Activated naive CD8-positive, alpha-beta T cell treated with anti-CD3 and anti-CD28 coated beads for 36 hours (primary cell): ENCODE measurements at regions not wholly inside any gene's neighbourhood (a gene's known extent, or its start where the extent isn't known, plus 50 kb on each side); places are given as distances from the start of the nearest gene placed in this dataset.

Experiments used
- DNase-seq: peaks from one replicate; pipeline ENCODE4 v3.0.0; 2021
- H3K27ac Mint-ChIP-seq: one replicate; pipeline ENCODE4 v1.8.0; 2022; ENCODE audit warnings: mild to moderate bottlenecking, moderate library complexity, mixed read lengths
- H3K27me3 Mint-ChIP-seq: one replicate; pipeline ENCODE4 v1.8.0; 2022; ENCODE audit warnings: mild to moderate bottlenecking, mixed read lengths
- H3K36me3 Mint-ChIP-seq: one replicate; pipeline ENCODE4 v1.8.0; 2021; ENCODE audit warnings: mild to moderate bottlenecking, mixed read lengths
- H3K4me1 Mint-ChIP-seq: one replicate; pipeline ENCODE4 v1.8.0; 2021; ENCODE audit warnings: mixed read lengths
- H3K4me3 Mint-ChIP-seq: one replicate; pipeline ENCODE4 v1.8.0; 2022; ENCODE audit warnings: mild to moderate bottlenecking, moderate library complexity, mixed read lengths
- H3K9me3 Mint-ChIP-seq: one replicate; pipeline ENCODE4 v1.8.0; 2022; ENCODE audit warnings: mixed read lengths

DNA sequence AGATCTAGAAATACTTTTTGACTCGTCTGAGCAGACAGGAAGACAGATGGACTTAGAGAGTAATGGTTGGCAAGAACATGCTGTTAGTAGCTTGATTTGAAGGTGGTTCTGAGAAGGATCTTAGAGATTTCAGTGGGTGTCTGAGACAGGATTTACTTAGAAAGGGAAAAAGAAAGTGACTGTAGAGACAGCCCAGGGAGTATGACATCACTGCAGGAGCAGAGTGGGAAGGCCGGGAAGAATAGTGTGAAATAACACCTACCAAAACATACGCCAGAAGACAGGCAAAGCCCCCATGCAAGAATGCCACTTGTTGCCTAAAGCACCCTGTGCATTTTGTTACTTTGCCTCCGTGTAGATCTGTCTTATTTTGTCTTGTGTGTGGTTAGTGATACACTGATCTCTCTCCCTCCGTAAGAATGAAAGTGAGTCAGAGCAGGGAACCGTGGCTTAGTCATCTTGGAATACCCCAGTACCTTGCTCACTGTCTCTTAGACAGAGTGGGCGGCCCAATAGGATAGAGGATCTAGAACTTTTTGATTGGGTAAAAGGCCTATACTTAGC is 161.3 kb upstream of the IFNG-AS1 start:
- Mint-ChIP-seq H3K9me3 (peaks cover 4% of the 10 kb centered on the region), H3K27ac (peak overlapping the region; percentile 39), H3K4me1 (peaks cover 8% of the 10 kb centered on the region), H3K4me3 (no peak overlapping the region), H3K36me3 (no peaks in the 10 kb centered on the region), H3K27me3 (no peaks in the 10 kb centered on the region)
- DNase-seq, result peak; percentile 26

DNA sequence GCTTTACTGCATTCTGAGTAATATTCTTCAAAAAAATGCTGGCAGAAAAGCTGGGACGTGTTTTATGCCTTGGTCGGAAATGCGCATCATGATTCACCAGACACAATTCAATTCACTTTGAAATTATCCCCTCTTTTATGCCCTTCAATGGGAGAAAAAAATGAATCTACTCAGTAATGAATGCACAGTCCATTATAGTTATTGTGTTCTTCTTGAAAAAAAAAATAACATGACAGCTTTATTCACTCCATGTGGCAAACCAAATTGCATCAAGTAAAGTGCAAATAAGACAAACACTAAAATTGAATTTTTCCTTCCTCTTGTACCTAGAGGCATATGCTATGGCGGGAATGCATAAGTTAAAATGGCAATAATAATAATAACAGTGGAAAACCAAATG is 159.4 kb upstream of the IFNG-AS1 start:
- no peak overlapping the region for H3K4me3 Mint-ChIP-seq
- no peaks in the 10 kb centered on the region for H3K36me3 Mint-ChIP-seq
- H3K4me1 Mint-ChIP-seq, result peaks cover 7% of the 10 kb centered on the region
- H3K9me3 Mint-ChIP-seq, result peaks cover 4% of the 10 kb centered on the region
- no peak for DNase-seq
- H3K27ac Mint-ChIP-seq, result no peak overlapping the region
- H3K27me3 Mint-ChIP-seq, result no peaks in the 10 kb centered on the region

DNA sequence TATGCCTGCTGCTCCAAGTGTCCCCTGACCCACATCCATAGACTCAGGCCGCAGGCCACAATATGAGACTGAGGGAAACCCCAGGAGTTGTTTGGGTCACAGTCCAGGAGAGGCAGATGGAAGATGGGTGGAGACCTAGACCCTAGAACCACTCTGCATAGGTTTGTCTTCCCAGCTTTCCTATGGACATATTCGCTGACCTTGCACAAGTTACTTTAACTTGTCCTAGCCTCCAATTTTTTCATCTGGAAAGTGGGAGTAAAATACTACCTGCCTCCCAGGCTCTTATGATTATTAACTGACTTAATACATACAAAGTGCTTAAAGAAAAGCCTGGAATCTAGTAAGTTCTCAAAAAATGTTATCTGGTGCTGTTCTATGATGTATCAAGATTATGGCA is 157.1 kb upstream of the IFNG-AS1 start:
- no peak overlapping the region for H3K4me3 Mint-ChIP-seq
- peaks cover 7% of the 10 kb centered on the region for H3K4me1 Mint-ChIP-seq
- no peaks in the 10 kb centered on the region for H3K36me3 Mint-ChIP-seq
- H3K27me3 Mint-ChIP-seq, result no peaks in the 10 kb centered on the region
- H3K9me3 Mint-ChIP-seq, result peaks cover 7% of the 10 kb centered on the region
- DNase-seq, result no peak
- no peak overlapping the region for H3K27ac Mint-ChIP-seq

DNA sequence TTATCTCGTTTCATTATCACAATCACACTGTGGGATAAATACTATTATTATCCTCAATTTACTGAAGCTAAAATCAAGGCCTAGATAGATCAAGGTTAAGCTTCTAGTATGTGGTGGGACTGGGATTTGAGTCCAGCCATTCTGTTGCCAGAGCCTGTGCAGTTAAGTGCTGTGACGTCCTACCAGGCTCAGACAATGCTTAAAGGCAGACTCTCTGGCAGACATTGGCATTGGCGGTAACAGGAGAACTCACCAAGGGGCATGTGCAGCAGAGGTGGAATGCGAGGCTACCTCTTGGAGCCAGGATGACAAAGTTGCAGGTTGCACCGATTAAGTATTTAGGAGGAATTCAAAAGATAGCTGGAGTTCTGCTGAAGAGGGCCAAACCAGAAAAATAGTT is 155.6 kb upstream of the IFNG-AS1 start:
- H3K4me3 Mint-ChIP-seq, result no peak overlapping the region
- DNase-seq, result no peak
- H3K4me1 Mint-ChIP-seq, result no peaks in the 10 kb centered on the region
- H3K27ac Mint-ChIP-seq, result no peak overlapping the region
- no peaks in the 10 kb centered on the region for H3K27me3 Mint-ChIP-seq
- no peaks in the 10 kb centered on the region for H3K36me3 Mint-ChIP-seq
- peaks cover 15% of the 10 kb centered on the region for H3K9me3 Mint-ChIP-seq

DNA sequence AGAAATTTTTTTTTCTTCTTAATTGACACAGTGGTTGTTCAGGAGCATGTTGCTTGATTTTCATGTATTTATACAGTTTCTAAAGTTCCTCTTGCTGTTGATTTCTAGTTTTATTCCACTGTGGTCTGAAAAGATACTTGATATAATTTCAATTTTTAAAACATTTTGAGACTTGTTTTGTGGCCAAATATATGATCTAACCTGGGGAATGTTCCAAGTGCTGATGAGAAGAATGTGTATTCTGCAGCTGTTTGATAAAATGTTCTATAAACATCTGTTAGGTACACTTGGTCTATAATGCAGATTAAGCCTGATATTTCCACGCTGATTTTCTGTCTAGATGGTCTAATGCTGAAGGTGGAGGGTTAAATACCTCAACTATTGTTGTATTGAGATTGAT is 151.4 kb upstream of the IFNG-AS1 start:
- Mint-ChIP-seq H3K27ac (no peak overlapping the region), H3K9me3 (peaks cover 23% of the 10 kb centered on the region), H3K4me3 (no peak overlapping the region), H3K27me3 (no peaks in the 10 kb centered on the region), H3K4me1 (no peaks in the 10 kb centered on the region), H3K36me3 (peaks cover 2% of the 10 kb centered on the region)
- DNase-seq, result no peak

DNA sequence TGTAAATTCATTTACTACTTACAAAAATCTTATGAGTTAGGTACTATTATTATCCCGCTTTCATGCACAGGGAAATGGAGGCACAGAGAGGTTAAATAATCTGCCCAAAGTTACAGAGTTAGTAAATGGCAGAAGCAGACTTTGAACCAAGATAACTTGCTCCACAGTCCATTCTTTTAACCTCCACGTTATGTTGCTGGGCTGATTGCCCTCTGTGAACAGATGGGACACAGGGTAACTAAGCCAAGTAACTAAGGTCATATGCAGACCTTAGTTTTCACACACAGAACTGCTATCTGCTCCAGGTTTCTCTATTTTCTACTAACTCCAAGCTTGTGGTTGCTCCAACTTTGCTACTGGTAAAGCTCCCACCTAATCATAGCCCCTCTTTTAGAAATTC is 147.1 kb upstream of the IFNG-AS1 start:
- Mint-ChIP-seq H3K4me1 (no peaks in the 10 kb centered on the region), H3K9me3 (peaks cover 19% of the 10 kb centered on the region)

DNA sequence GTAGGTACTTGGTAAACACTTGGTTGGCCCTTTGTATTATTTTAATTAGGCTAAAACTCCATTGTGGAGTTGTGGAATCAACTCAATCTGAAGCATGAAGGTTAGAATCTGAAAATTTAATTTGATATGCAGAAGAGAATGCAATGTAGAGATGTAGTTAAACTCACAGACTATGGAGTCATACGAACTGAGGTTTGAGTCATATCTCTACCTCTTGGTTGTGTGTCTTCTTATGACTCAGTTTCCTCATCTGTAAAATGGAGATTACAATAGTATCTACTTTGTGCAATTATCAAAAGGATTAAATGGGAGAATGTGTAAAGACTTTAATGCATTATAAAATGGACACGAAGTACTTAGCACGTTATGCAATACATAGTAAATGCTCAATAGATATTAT is 146.0 kb upstream of the IFNG-AS1 start:
- Mint-ChIP-seq H3K36me3 (peaks cover 2% of the 10 kb centered on the region), H3K4me3 (no peak overlapping the region), H3K27me3 (no peaks in the 10 kb centered on the region), H3K27ac (no peak overlapping the region), H3K9me3 (peaks cover 12% of the 10 kb centered on the region), H3K4me1 (no peaks in the 10 kb centered on the region)
- no peak for DNase-seq

More for the DNA sequence above, 147.1 kb upstream of the IFNG-AS1 start:
- Mint-ChIP-seq H3K36me3 (peaks cover 2% of the 10 kb centered on the region), H3K4me3 (no peak overlapping the region), H3K27ac (no peak overlapping the region), H3K27me3 (no peaks in the 10 kb centered on the region)
- DNase-seq, result no peak

DNA sequence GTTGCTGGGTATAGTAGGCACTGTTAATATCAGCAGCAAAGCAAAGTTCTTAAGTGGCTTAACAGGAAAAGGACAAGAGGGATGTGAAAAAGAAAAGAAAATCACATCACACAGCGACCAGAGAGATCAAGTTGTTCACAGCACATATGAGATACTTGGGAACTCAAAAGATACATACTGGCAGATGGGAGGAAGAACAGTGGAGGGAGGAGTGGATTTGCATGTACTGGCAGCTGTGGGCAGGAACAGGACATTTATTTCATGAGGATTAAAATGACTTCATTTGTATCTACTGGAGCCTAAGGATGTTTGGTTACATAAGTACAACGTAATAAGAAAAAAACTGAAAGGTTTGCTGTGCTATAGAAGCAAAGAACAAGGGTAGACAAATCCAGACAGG is 136.5 kb upstream of the IFNG-AS1 start:
- Mint-ChIP-seq H3K9me3 (no peaks in the 10 kb centered on the region), H3K27ac (no peak overlapping the region), H3K36me3 (peaks cover 1% of the 10 kb centered on the region), H3K27me3 (no peaks in the 10 kb centered on the region), H3K4me1 (no peaks in the 10 kb centered on the region), H3K4me3 (no peak overlapping the region)
- no peak for DNase-seq

DNA sequence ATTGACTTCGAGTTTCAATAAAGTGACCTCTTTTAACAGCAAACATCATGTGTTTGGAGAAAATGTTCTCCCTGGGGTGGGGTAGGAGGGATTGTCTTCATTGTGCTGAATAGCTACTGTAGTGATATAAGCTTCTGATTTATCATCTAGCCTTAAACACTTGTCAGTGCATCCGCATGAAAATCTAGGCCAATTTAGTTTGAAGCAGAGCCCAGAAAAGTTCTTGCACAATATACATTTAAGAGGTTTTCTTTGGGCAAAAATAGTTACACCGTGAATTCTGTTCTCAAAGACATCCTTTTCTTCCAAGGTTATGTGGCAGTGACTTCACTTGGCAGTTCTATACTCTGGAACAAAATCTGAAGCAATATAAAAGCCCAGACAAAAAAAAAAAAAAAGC is 136.0 kb upstream of the IFNG-AS1 start:
- no peak for DNase-seq
- Mint-ChIP-seq H3K4me3 (no peak overlapping the region), H3K27me3 (no peaks in the 10 kb centered on the region), H3K27ac (no peak overlapping the region), H3K9me3 (no peaks in the 10 kb centered on the region), H3K4me1 (no peaks in the 10 kb centered on the region), H3K36me3 (peaks cover 1% of the 10 kb centered on the region)

DNA sequence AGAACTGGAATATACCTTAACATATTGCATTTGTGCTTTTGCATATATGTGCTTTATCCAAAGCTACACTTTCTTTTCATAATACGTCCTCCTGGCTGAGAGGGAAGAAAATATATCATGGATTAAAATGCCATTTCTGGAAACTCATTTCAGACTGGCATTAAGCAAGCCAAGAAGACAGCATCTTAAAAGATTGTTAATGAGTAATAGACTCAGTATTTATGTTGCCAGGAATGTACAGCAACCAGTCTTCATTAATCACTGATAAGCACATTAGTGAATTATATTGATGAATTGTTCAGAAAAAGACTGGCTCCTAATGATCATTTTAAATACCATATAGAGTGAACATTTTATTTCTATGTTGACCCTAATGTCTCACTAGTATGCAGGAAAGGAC is 134.9 kb upstream of the IFNG-AS1 start:
- DNase-seq, result no peak
- no peaks in the 10 kb centered on the region for H3K4me1 Mint-ChIP-seq
- no peak overlapping the region for H3K4me3 Mint-ChIP-seq
- no peaks in the 10 kb centered on the region for H3K36me3 Mint-ChIP-seq
- H3K27ac Mint-ChIP-seq, result no peak overlapping the region
- no peaks in the 10 kb centered on the region for H3K9me3 Mint-ChIP-seq
- H3K27me3 Mint-ChIP-seq, result no peaks in the 10 kb centered on the region

DNA sequence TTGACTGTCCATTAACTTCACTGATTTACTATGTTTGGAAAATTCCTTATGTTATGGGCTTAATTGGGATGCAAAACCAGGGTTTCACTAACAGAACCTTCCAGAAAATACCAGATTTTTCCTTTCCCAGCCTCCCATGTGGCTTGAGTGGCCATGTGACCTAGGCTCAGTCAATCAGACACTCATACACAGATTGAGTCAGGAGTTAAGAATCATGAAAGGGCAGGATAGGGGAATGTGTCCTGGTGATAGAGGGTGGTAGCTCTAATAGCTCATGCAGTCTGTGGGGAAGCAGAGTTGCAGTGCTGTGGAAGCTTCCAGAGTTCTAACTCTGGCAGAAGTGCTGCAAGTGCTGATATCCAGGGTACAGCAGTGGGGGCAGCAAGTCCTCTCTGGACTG is 134.1 kb upstream of the IFNG-AS1 start:
- Mint-ChIP-seq H3K4me1 (no peaks in the 10 kb centered on the region), H3K27ac (no peak overlapping the region), H3K9me3 (no peaks in the 10 kb centered on the region), H3K4me3 (no peak overlapping the region), H3K36me3 (no peaks in the 10 kb centered on the region), H3K27me3 (no peaks in the 10 kb centered on the region)
- no peak for DNase-seq

DNA sequence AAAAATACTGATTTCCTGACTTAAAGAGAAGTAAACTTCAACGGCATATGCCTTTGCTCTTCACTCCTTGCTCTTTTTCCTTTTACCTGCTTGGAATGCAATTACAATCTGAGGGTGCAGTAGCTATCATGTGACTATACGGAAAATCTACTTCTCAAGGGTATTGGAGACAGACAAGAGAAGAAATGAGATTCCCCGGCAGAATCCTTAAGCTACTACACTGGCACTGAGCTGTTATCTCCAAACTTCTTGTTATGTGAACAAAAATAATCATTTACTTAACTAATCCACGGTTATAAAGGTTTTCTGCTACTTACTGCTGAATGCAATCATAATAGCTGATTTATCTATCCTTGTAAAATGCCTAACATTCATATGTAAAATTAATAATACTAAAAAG is 118.0 kb upstream of the IFNG-AS1 start:
- Mint-ChIP-seq H3K9me3 (peaks cover 3% of the 10 kb centered on the region), H3K27me3 (no peaks in the 10 kb centered on the region), H3K27ac (no peak overlapping the region), H3K4me1 (no peaks in the 10 kb centered on the region), H3K36me3 (peaks cover 3% of the 10 kb centered on the region), H3K4me3 (no peak overlapping the region)
- DNase-seq, result no peak

DNA sequence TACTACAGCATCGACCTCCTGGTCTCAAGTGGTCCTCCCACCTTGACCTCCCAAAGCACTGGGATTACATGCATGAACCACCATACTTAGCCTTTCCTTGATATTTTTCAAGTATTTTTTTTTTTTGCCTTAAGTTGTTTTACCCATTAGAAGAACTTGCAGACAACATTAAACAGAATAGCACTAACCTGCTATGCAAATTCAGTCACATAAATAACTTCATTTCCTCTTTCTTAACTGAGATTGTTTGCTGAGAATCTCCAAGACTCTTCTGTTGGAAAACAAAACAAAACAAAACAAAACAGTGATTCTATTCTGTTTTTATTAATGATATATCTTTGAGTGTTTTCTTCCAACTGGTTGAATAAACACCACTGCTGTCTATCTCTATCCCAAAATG is 115.9 kb upstream of the IFNG-AS1 start:
- Mint-ChIP-seq H3K9me3 (peaks cover 4% of the 10 kb centered on the region), H3K27ac (no peak overlapping the region), H3K4me3 (no peak overlapping the region), H3K36me3 (peaks cover 2% of the 10 kb centered on the region), H3K27me3 (no peaks in the 10 kb centered on the region), H3K4me1 (no peaks in the 10 kb centered on the region)
- no peak for DNase-seq

DNA sequence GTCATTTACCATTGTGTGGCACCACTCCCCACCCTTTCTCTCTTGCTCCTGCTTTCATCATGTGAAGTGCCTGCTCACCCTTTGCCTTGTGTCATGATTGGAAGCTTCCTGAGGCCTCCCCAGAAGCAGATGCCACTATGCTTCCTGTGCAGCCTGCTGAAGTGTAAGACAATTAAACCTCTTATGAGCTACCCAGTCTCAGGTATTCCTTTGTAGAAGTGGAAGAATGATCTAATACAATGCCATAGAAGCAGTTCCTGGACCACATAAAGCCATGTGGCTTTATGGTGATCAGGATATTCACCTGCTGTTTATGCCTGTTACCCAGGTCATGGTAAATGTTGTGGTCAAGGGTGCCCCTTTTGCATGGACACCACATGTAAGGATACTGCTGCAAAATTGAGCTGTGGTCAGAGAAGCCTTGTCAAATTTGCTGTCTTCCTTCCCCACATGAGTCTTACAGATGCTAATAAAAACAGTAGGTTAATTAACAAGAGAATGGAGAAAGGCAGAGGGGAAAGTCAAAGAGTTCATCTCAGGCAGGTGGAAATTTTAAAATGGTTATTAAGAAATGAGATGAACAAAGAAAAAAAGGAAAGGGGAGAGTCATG is 112.8 kb upstream of the IFNG-AS1 start:
- Mint-ChIP-seq H3K27ac (no peak overlapping the region), H3K36me3 (no peaks in the 10 kb centered on the region), H3K9me3 (peaks cover 2% of the 10 kb centered on the region), H3K4me3 (no peak overlapping the region), H3K4me1 (peaks cover 5% of the 10 kb centered on the region), H3K27me3 (no peaks in the 10 kb centered on the region)
- no peak for DNase-seq

DNA sequence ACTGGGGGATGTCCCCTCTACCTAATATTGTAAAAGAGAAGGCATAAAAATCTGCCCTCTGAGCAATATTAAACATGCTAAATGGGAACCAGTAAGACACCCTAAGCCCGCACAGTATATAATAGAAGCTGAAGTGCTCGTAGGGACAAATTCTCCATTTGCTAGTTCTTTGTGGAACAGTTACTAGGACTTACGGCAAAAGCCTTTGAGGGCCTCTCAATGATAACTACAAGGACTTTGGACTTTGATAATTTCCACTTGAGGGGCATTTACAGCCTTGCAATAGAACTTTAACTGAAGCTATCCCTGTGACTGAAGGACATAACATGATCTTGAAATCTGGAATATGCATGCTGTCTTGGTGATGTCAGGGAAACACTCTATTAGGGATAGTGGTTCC is 111.5 kb upstream of the IFNG-AS1 start:
- DNase-seq, result no peak
- Mint-ChIP-seq H3K27me3 (no peaks in the 10 kb centered on the region), H3K4me3 (no peak overlapping the region), H3K9me3 (peaks cover 2% of the 10 kb centered on the region), H3K27ac (no peak overlapping the region), H3K36me3 (no peaks in the 10 kb centered on the region), H3K4me1 (peaks cover 17% of the 10 kb centered on the region)

DNA sequence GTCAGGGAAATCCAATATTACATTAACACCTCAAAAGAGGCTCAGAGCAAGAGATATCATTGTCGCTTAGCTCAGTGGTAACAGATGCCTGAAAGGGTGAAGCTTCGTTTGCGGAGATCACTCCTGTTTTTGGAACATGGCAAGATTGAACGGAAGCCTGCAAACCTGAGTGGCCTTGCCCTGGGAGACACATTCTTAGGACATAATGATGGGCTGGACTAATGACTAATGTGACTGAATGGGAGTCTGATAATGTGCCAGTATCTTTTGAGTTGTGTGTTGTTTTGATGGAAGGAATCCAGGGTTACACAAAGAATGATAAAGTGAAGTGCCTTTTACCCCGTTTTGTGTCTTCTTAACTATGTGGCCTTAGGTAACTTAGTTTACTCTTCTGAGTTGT is 109.3 kb upstream of the IFNG-AS1 start:
- Mint-ChIP-seq H3K27ac (no peak overlapping the region), H3K36me3 (no peaks in the 10 kb centered on the region), H3K9me3 (peaks cover 2% of the 10 kb centered on the region), H3K4me1 (peaks cover 17% of the 10 kb centered on the region), H3K4me3 (no peak overlapping the region), H3K27me3 (no peaks in the 10 kb centered on the region)
- DNase-seq, result no peak
